ENCODE measurements at regions not wholly inside any gene's neighbourhood (a gene's known extent, or its start where the extent isn't known, plus 50 kb on each side); places are given as distances from the start of the nearest gene placed in this dataset.

DNA sequence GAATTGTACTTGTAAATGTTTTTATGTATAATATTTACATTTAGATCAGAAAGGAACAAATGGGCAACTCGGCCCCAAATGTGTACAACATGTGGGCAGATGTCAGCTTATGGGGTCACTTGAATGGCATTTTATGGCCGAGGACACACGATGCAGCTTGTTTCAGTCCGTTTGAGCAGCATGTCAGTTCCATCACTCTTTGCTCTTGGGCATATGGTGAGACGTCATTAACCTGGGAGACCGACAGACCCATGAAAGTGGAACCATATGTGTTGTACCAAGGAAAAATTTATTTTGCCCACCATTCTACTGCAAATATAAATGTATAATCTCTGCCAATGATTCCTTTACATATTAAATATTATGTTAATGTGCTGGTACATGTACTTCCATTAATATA lies 561.9 kb upstream of the SOX9 start:
- TF ChIP-seq, protein P1, sequence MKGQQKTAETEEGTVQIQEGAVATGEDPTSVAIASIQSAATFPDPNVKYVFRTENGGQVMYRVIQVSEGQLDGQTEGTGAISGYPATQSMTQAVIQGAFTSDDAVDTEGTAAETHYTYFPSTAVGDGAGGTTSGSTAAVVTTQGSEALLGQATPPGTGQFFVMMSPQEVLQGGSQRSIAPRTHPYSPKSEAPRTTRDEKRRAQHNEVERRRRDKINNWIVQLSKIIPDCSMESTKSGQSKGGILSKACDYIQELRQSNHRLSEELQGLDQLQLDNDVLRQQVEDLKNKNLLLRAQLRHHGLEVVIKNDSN (IDR thresholded peaks at IDR 0.05), result no peak
- no peak for TF ChIP-seq RAD21 (IDR thresholded peaks at IDR 0.05; ENCODE audit: low read depth)
- TF ChIP-seq EP300 (IDR thresholded peaks at IDR 0.05; ENCODE audit: borderline replicate concordance), result no peak
- TF ChIP-seq NFIC (IDR thresholded peaks at IDR 0.05), result no peak
- no peak for TF ChIP-seq FOXM1 (IDR thresholded peaks at IDR 0.05; ENCODE audit: borderline replicate concordance, low read depth)
- TF ChIP-seq CEBPB (IDR thresholded peaks at IDR 0.05), result no peak
- no peak for TF ChIP-seq TEAD4 (IDR thresholded peaks at IDR 0.05)
- TF ChIP-seq, protein P2, sequence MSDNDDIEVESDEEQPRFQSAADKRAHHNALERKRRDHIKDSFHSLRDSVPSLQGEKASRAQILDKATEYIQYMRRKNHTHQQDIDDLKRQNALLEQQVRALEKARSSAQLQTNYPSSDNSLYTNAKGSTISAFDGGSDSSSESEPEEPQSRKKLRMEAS (IDR thresholded peaks at IDR 0.05), result no peak
- TF ChIP-seq YY1 (IDR thresholded peaks at IDR 0.05; ENCODE audit: low read depth), result no peak
- no peak for TF ChIP-seq CREB1 (IDR thresholded peaks at IDR 0.05; ENCODE audit: low read depth)
